MM.1S (cell line): ENCODE measurements at regions not wholly inside any gene's neighbourhood (a gene's known extent, or its start where the extent isn't known, plus 50 kb on each side); places are given as distances from the start of the nearest gene placed in this dataset.

Experiments used
- DNase-seq: peaks from one replicate; pipeline ENCODE4 v3.0.0-alpha.2; 2015
- H2AFZ ChIP-seq: fragments of 300-600 bp; sonication (generic); 2 replicates; pipeline ENCODE4 v1.6.0; 2016; ENCODE audit warnings: antibody characterized with exemption, low read length
- H3F3A ChIP-seq: fragments of 300-600 bp; sonication (generic); 2 replicates; pipeline ENCODE4 v1.6.1; 2016; ENCODE audit warnings: mild to moderate bottlenecking, antibody characterized with exemption, low read length, moderate library complexity, mixed read lengths; ENCODE audit not compliant: insufficient read depth
- H3K27ac ChIP-seq: fragments of 300-600 bp; sonication (generic); 2 replicates; pipeline ENCODE4 v1.5.1; 2016; ENCODE audit warnings: mild to moderate bottlenecking, low read length
- H3K27me3 ChIP-seq: fragments of 300-600 bp; sonication (generic); replicated peaks from 2 replicates; pipeline ENCODE4 v1.6.0; 2016; ENCODE audit warnings: low read length; ENCODE audit not compliant: insufficient read depth
- H3K36me3 ChIP-seq: fragments of 300-600 bp; sonication (generic); replicated peaks from 2 replicates; pipeline ENCODE4 v1.6.1; 2016; ENCODE audit warnings: mild to moderate bottlenecking, low read length, mixed read lengths; ENCODE audit not compliant: insufficient read depth
- H3K4me1 ChIP-seq: fragments of 300-600 bp; sonication (generic); 2 replicates; pipeline ENCODE4 v1.6.1; 2016; ENCODE audit warnings: low read length, mixed read lengths
- H3K4me2 ChIP-seq: fragments of 300-600 bp; sonication (generic); 2 replicates; pipeline ENCODE4 v1.6.0; 2016; ENCODE audit warnings: low read depth, low read length
- H3K4me3 ChIP-seq: fragments of 300-600 bp; sonication (generic); 2 replicates; pipeline ENCODE4 v1.5.1; 2016; ENCODE audit warnings: low read length, mixed read lengths
- H3K79me2 ChIP-seq: fragments of 300-600 bp; sonication (generic); 2 replicates; pipeline ENCODE4 v1.6.1; 2016; ENCODE audit warnings: mixed run types, low read length, mixed read lengths
- H3K9ac ChIP-seq: fragments of 300-600 bp; sonication (generic); 2 replicates; pipeline ENCODE4 v1.6.1; 2016; ENCODE audit warnings: low read length, mixed read lengths
- H3K9me2 ChIP-seq: fragments of 300-600 bp; sonication (generic); replicated peaks from 2 replicates; pipeline ENCODE4 v1.6.1; 2016; ENCODE audit warnings: mild to moderate bottlenecking, low read length, mixed read lengths; ENCODE audit not compliant: insufficient read depth
- H3K9me3 ChIP-seq: fragments of 300-600 bp; sonication (generic); replicated peaks from 2 replicates; pipeline ENCODE4 v1.6.1; 2016; ENCODE audit warnings: mild to moderate bottlenecking, low read length, mixed read lengths; ENCODE audit not compliant: insufficient read depth
- H4K20me1 ChIP-seq: fragments of 300-600 bp; sonication (generic); 2 replicates; pipeline ENCODE4 v1.6.1; 2016; ENCODE audit warnings: mild to moderate bottlenecking, low read length, moderate library complexity, mixed read lengths; ENCODE audit not compliant: insufficient read depth
- EZH2 ChIP-seq: fragments of 300-600 bp; sonication (generic); optimal IDR thresholded peaks from 2 replicates; pipeline ENCODE3; 2017; ENCODE audit warnings: low read depth, mild to moderate bottlenecking, antibody characterized with exemption, low read length, mixed read lengths
- EZH2phosphoT487 ChIP-seq: fragments of 300-600 bp; sonication (generic); IDR thresholded peaks from 2 replicates; pipeline ENCODE4 v1.6.1; 2018; ENCODE audit warnings: antibody characterized with exemption, low read length
- TF ChIP-seq, protein P1 (sequence below): fragments of 300-600 bp; sonication (generic); IDR thresholded peaks from 2 replicates; pipeline ENCODE4 v1.5.1; 2016; ENCODE audit warnings: antibody characterized with exemption, low read length, mixed read lengths

- Histone ChIP-seq H3K4me1 (no peaks in the 10 kb centered on the region), H4K20me1 (no peaks in the 10 kb centered on the region), H3K27ac (no peak overlapping the region), H2AFZ (no peak overlapping the region), H3F3A (no peaks in the 10 kb centered on the region), H3K79me2 (no peaks in the 10 kb centered on the region), H3K27me3 (no peaks in the 10 kb centered on the region), H3K9me3 (no peaks in the 10 kb centered on the region), H3K9me2 (no peaks in the 10 kb centered on the region), H3K9ac (no peak overlapping the region), H3K4me2 (no peak overlapping the region), H3K4me3 (no peak overlapping the region), H3K36me3 (no peaks in the 10 kb centered on the region)
- DNase-seq: no peak
- TF ChIP-seq EZH2phosphoT487 (no peak), EZH2 (no peak)
- TF ChIP-seq, protein P1, sequence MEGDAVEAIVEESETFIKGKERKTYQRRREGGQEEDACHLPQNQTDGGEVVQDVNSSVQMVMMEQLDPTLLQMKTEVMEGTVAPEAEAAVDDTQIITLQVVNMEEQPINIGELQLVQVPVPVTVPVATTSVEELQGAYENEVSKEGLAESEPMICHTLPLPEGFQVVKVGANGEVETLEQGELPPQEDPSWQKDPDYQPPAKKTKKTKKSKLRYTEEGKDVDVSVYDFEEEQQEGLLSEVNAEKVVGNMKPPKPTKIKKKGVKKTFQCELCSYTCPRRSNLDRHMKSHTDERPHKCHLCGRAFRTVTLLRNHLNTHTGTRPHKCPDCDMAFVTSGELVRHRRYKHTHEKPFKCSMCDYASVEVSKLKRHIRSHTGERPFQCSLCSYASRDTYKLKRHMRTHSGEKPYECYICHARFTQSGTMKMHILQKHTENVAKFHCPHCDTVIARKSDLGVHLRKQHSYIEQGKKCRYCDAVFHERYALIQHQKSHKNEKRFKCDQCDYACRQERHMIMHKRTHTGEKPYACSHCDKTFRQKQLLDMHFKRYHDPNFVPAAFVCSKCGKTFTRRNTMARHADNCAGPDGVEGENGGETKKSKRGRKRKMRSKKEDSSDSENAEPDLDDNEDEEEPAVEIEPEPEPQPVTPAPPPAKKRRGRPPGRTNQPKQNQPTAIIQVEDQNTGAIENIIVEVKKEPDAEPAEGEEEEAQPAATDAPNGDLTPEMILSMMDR: no peak
Observed at GRCh38 chr2:33727361-33728032, 128.4 kb upstream of the FAM98A start.

- H3K4me2 ChIP-seq: no peak overlapping the region
- no peaks in the 10 kb centered on the region for H3F3A ChIP-seq
- H3K4me1 ChIP-seq: no peaks in the 10 kb centered on the region
- H3K27ac ChIP-seq: no peak overlapping the region
- no peak overlapping the region for H3K9ac ChIP-seq
- no peak overlapping the region for H3K4me3 ChIP-seq
- no peak for TF ChIP-seq EZH2
- H3K9me2 ChIP-seq: no peaks in the 10 kb centered on the region
- H4K20me1 ChIP-seq: no peaks in the 10 kb centered on the region
- no peaks in the 10 kb centered on the region for H3K27me3 ChIP-seq
- H3K36me3 ChIP-seq: no peaks in the 10 kb centered on the region
- DNase-seq: no peak
- H3K9me3 ChIP-seq: no peaks in the 10 kb centered on the region
- H3K79me2 ChIP-seq: no peaks in the 10 kb centered on the region
- no peak overlapping the region for H2AFZ ChIP-seq
Observed at GRCh38 chr2:33726415-33726814, 127.3 kb upstream of the FAM98A start.

GRCh38 chr2:33723329-33723728 is 124.2 kb upstream of the FAM98A start:
- Histone ChIP-seq H3K4me3 (no peak overlapping the region), H3K27ac (no peak overlapping the region), H4K20me1 (no peaks in the 10 kb centered on the region), H3K79me2 (no peaks in the 10 kb centered on the region), H3K36me3 (no peaks in the 10 kb centered on the region), H3K27me3 (no peaks in the 10 kb centered on the region), H3K9ac (no peak overlapping the region), H3K9me2 (no peaks in the 10 kb centered on the region), H3K9me3 (no peaks in the 10 kb centered on the region), H2AFZ (no peak overlapping the region), H3K4me2 (no peak overlapping the region), H3F3A (no peaks in the 10 kb centered on the region), H3K4me1 (no peaks in the 10 kb centered on the region)
- TF ChIP-seq EZH2phosphoT487 (no peak), EZH2 (no peak)
- TF ChIP-seq, protein P1: no peak
- no peak for DNase-seq

DNA sequence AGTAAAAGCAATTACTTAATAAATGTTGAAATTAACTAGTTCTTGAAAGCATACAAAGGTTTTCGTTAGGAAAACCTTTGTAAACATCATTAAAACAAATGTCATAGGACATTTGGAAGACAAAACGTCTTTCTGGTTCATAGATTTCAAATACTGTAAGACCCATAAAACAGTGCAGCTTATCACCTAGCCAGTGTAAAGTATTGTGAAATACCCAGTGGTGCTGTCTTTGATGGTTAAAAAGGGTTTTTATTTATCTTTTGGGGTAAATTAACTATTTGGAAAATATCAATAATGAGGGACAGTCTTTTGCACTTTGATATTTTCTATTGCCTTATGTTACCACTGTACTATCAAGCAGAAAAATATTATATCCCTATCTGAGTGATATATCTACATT is 120.0 kb upstream of the FAM98A start:
- Histone ChIP-seq H2AFZ (no peak overlapping the region), H3K4me3 (no peak overlapping the region), H3K36me3 (no peaks in the 10 kb centered on the region), H3K27me3 (no peaks in the 10 kb centered on the region), H3K79me2 (no peaks in the 10 kb centered on the region), H3K27ac (no peak overlapping the region), H3K4me2 (no peak overlapping the region), H3K9me3 (no peaks in the 10 kb centered on the region), H3K9ac (no peak overlapping the region), H3K4me1 (no peaks in the 10 kb centered on the region), H3K9me2 (no peaks in the 10 kb centered on the region), H3F3A (no peaks in the 10 kb centered on the region), H4K20me1 (no peaks in the 10 kb centered on the region)
- TF ChIP-seq EZH2phosphoT487: no peak
- TF ChIP-seq, protein P1: no peak
- TF ChIP-seq EZH2: no peak
- no peak for DNase-seq
